ENCODE measurements at regions not wholly inside any gene's neighbourhood (a gene's known extent, or its start where the extent isn't known, plus 50 kb on each side); places are given as distances from the start of the nearest gene placed in this dataset.

DNA sequence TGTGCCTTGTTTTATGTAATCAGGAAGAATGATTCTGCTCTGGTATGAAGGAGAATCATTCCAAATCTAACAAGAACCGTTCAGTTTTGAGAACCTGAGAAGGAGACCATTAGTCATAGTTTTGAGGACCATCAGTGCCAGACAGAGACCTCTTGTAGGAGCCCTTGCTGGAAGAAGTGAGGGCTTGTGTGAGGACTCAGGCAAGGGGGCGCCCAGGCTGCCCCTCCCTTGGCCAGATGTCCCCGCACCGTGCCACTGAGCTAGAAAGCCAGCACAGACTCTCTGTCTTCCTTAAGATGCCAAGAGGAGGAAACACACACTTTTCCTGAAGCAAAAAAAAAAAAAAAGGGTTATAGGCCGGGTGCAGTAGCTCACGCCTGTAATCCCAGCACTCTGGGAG, 55.7 kb upstream of the SLC39A10 start:
- no peak for DNase-seq (ENCODE audit: extremely low spot score, unreplicated experiment)
- Mint-ChIP-seq H3K27ac (ENCODE audit: unreplicated experiment) (no peak overlapping the region), H3K9me3 (ENCODE audit: unreplicated experiment) (no peaks in the 10 kb centered on the region), H3K4me3 (ENCODE audit: unreplicated experiment) (no peak overlapping the region), H3K36me3 (ENCODE audit: unreplicated experiment) (no peaks in the 10 kb centered on the region), H3K4me1 (ENCODE audit: unreplicated experiment) (peaks cover 5% of the 10 kb centered on the region), H3K27me3 (ENCODE audit: unreplicated experiment) (no peaks in the 10 kb centered on the region)
- TF ChIP-seq, protein P1, sequence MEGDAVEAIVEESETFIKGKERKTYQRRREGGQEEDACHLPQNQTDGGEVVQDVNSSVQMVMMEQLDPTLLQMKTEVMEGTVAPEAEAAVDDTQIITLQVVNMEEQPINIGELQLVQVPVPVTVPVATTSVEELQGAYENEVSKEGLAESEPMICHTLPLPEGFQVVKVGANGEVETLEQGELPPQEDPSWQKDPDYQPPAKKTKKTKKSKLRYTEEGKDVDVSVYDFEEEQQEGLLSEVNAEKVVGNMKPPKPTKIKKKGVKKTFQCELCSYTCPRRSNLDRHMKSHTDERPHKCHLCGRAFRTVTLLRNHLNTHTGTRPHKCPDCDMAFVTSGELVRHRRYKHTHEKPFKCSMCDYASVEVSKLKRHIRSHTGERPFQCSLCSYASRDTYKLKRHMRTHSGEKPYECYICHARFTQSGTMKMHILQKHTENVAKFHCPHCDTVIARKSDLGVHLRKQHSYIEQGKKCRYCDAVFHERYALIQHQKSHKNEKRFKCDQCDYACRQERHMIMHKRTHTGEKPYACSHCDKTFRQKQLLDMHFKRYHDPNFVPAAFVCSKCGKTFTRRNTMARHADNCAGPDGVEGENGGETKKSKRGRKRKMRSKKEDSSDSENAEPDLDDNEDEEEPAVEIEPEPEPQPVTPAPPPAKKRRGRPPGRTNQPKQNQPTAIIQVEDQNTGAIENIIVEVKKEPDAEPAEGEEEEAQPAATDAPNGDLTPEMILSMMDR (IDR thresholded peaks at IDR 0.05) = no peak

- no peak overlapping the region for H3K4me3 Mint-ChIP-seq (ENCODE audit: unreplicated experiment)
- H3K27ac Mint-ChIP-seq (ENCODE audit: unreplicated experiment) = no peak overlapping the region
- no peak for DNase-seq (ENCODE audit: extremely low spot score, unreplicated experiment)
- peaks cover 5% of the 10 kb centered on the region for H3K4me1 Mint-ChIP-seq (ENCODE audit: unreplicated experiment)
- no peaks in the 10 kb centered on the region for H3K27me3 Mint-ChIP-seq (ENCODE audit: unreplicated experiment)
- TF ChIP-seq, protein P1 (IDR thresholded peaks at IDR 0.05) = no peak
- H3K9me3 Mint-ChIP-seq (ENCODE audit: unreplicated experiment) = no peaks in the 10 kb centered on the region
- H3K36me3 Mint-ChIP-seq (ENCODE audit: unreplicated experiment) = no peaks in the 10 kb centered on the region
Measured at GRCh38 chr2:195600778-195601177, 56.2 kb upstream of the SLC39A10 start.

DNA sequence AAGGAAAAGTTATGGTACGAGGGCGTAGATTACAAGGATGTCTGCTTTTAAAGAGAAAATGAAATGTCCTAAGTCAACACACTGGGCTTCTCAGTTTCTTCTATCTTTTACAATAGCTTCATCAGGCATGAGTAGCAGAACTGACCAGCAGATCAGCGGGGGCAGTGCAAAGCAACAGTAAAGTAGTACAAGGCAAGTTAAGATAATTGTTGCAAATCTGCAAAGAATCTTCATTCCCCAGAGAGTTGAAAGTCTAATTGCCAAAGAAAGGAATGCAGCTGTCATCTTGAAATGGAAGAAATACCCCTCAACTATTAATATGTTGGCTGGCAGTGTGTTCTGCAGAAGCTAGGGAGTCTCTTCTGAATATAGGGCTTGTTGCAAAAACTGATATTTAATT, 60.2 kb upstream of the SLC39A10 start:
- no peaks in the 10 kb centered on the region for H3K36me3 Mint-ChIP-seq (ENCODE audit: unreplicated experiment)
- H3K4me1 Mint-ChIP-seq (ENCODE audit: unreplicated experiment) = peaks cover 7% of the 10 kb centered on the region
- no peaks in the 10 kb centered on the region for H3K27me3 Mint-ChIP-seq (ENCODE audit: unreplicated experiment)
- no peak overlapping the region for H3K27ac Mint-ChIP-seq (ENCODE audit: unreplicated experiment)
- DNase-seq (ENCODE audit: extremely low spot score, unreplicated experiment) = no peak
- H3K4me3 Mint-ChIP-seq (ENCODE audit: unreplicated experiment) = no peak overlapping the region
- TF ChIP-seq, protein P1 (IDR thresholded peaks at IDR 0.05) = no peak
- no peaks in the 10 kb centered on the region for H3K9me3 Mint-ChIP-seq (ENCODE audit: unreplicated experiment)

- no peaks in the 10 kb centered on the region for H3K36me3 Mint-ChIP-seq (ENCODE audit: unreplicated experiment)
- no peaks in the 10 kb centered on the region for H3K9me3 Mint-ChIP-seq (ENCODE audit: unreplicated experiment)
- no peaks in the 10 kb centered on the region for H3K27me3 Mint-ChIP-seq (ENCODE audit: unreplicated experiment)
- H3K4me1 Mint-ChIP-seq (ENCODE audit: unreplicated experiment) = peaks cover 3% of the 10 kb centered on the region
- no peak for DNase-seq (ENCODE audit: extremely low spot score, unreplicated experiment)
- TF ChIP-seq, protein P1 (IDR thresholded peaks at IDR 0.05) = no peak
- H3K27ac Mint-ChIP-seq (ENCODE audit: unreplicated experiment) = no peak overlapping the region
- H3K4me3 Mint-ChIP-seq (ENCODE audit: unreplicated experiment) = no peak overlapping the region
Measured at GRCh38 chr2:195595825-195596224, 61.2 kb upstream of the SLC39A10 start.

DNA sequence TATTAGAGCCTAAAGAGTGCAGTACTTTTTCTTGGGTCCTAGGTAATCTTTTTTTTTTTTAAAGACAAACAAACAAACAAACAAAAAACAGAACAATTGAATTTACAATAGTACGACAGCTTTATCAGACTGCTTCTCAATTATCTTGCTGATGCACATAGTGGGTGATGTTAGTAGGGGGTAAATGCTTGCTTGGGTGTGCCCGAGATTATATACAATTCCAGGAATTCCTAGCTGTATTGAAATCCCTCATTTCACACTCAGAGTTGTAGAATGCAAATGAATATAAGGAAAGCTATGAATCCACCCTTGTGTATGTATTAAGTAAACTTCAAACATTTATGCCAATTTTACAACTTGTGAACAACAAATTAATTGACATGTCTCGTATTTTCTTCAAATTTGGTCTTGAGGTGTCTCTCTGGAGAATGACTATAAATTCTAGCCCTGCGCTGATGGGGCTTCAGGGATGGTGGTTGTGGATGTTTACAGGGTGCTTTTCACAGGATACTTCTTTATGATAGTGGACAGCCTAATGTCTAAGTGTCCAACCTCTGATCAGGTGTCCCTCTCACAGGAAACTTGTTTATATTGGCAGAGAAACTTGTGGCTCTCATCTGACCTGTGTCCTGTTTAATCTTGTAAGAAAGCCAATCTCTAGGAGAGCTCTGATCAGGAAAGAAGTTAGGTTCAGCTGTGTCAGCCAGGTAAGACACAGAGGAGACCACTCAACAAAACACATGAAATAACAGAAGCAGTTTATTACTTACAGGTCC, 61.9 kb upstream of the SLC39A10 start:
- Mint-ChIP-seq H3K4me3 (ENCODE audit: unreplicated experiment) (no peak overlapping the region), H3K27me3 (ENCODE audit: unreplicated experiment) (no peaks in the 10 kb centered on the region), H3K4me1 (ENCODE audit: unreplicated experiment) (peaks cover 3% of the 10 kb centered on the region), H3K9me3 (ENCODE audit: unreplicated experiment) (no peaks in the 10 kb centered on the region), H3K27ac (ENCODE audit: unreplicated experiment) (no peak overlapping the region), H3K36me3 (ENCODE audit: unreplicated experiment) (no peaks in the 10 kb centered on the region)
- TF ChIP-seq, protein P1 (IDR thresholded peaks at IDR 0.05) = no peak
- DNase-seq (ENCODE audit: extremely low spot score, unreplicated experiment) = no peak

Data from osteocyte (in vitro differentiated cells).